ENCODE measurements at regions not wholly inside any gene's neighbourhood (a gene's known extent, or its start where the extent isn't known, plus 50 kb on each side); places are given as distances from the start of the nearest gene placed in this dataset.

DNA sequence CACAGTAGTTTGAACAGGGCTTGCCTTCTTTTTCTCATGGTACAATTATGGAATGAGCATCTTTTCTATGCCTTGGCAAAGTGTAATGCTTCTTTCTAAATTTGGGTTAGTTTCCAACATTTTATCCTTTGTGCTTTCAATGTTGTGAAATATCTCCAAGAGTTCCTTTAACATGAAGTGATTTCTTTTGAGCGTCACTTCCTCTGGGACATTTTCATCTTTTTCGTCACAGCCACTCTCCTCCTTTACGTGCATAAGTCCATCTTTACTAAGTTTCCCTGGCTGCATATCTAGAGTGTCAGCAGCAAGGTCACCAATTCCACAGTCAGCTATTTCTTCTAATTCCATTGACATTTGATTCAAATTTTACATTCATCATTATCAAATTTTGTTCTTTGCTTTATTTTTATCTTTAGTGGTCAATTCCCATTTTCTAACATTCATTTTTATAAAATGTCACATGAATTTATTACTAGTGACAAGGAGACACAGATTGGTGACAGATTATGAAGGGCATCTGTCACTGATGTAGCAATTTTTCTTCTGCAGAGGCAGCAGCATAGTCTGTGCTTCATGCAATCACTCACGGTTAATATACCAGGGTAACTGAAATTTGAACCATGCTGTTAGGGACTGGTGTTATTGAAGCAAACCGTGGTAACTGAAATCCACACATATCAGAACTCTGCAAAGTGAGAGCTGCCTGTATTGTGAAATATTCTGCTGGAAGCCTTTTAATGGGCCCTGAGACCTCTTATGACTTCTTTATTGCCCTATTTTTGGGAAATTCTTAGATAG, 126.5 kb upstream of the THBS1 start:
- Histone ChIP-seq H3K27me3 (replicated peaks; ENCODE audit: insufficient read depth) (no peaks in the 10 kb centered on the region), H3K36me3 (ENCODE audit: low read depth) (no peaks in the 10 kb centered on the region), H3K9me2 (ENCODE audit: insufficient read depth) (no peaks in the 10 kb centered on the region; the same call in 1 of the 2 replicates), H3K4me3 (no peak overlapping the region), H3F3A (ENCODE audit: insufficient read depth) (peaks cover 25% of the 10 kb centered on the region), H3K79me2 (ENCODE audit: insufficient read depth) (no peaks in the 10 kb centered on the region), H3K9ac (peak overlapping the region; percentile 27; the same call in 1 of the 2 replicates), H3K27ac (peak overlapping the region; percentile 65), H3K9me3 (ENCODE audit: low read depth) (no peaks in the 10 kb centered on the region), H2AFZ (peak overlapping the region; percentile 2; the same call in 1 of the 2 replicates), H4K20me1 (ENCODE audit: insufficient read depth) (no peaks in the 10 kb centered on the region), H3K4me2 (ENCODE audit: unreplicated experiment) (no peak overlapping the region), H3K4me1 (ENCODE audit: insufficient read depth) (peaks cover 22% of the 10 kb centered on the region)
- in situ Hi-C loops (cut with MboI), result no loop called here
- DNase-seq, result peak; percentile 71
- 19 to 21% methylated on average over 5 of the region's 5 CpGs for WGBS, 2 experiments (ENCODE audit: low coverage in 1 of 2, low lambda C conversion rate in 2 of 2, missing lambda C conversion rate in 2 of 2)
- no peak for TF ChIP-seq EZH2 (IDR thresholded peaks at IDR 0.05; ENCODE audit: insufficient read depth, poor library complexity, severe bottlenecking)
- no peak for TF ChIP-seq EZH2phosphoT487 (IDR thresholded peaks at IDR 0.05; ENCODE audit: insufficient read depth, low read depth)

DNA sequence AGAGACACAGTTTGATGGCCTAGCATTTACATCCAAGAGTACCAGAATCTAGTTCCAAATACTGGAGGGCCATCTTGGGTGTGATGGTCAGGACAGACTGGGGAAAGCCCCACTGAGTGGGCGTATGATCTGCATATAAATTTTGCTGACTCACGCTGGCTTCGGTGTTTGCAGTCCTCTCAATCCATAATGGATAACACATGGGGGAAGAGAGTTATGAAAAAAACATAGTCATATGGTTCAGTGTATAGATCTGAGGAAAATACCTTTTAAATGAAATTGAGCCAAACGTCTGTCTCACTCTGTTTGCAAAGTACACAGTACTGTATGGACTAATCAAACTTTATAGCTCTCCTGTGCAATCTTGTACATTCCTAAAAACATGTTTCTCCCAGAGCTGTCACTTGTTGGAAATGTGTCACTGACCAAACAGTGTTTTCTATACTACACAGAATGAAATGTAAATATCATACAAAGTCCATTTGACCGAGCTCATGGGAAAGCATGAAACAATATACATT, 125.3 kb upstream of the THBS1 start:
- WGBS, 2 experiments (ENCODE audit: low coverage in 1 of 2, low lambda C conversion rate in 2 of 2, missing lambda C conversion rate in 2 of 2), result 11 to 14% methylated on average over 5 of the region's 5 CpGs

DNA sequence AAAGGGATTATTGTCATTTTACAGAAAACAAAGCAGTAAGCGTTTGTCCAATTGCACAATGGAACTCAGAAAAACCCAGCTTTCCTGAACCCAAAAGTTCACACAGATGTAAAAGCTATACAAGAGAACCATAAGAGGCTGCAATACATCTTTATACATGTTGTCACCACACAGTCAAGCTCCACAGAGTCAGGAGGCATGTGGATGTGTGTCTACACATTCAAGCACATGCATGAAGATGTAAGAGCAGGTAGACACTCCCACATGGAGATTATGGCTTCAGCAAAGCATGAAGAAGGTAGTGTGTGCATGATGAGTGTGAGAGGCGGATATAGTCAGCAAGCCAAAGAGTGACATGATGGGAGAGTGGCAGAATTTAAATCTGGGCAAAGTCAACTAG, 124.7 kb upstream of the THBS1 start:
- H3K79me2 ChIP-seq (ENCODE audit: insufficient read depth), result no peaks in the 10 kb centered on the region
- H3K4me2 ChIP-seq (ENCODE audit: unreplicated experiment), result peak overlapping the region; percentile 43
- H3K9ac ChIP-seq, result 0 out of 2 replicates have a peak overlapping the region, but pooled peaks have one; percentile 4
- no peaks in the 10 kb centered on the region for H3K9me2 ChIP-seq (ENCODE audit: insufficient read depth)
- no peak overlapping the region for H3K4me3 ChIP-seq
- peaks cover 25% of the 10 kb centered on the region for H3F3A ChIP-seq (ENCODE audit: insufficient read depth)
- no peak overlapping the region for H2AFZ ChIP-seq
- no peaks in the 10 kb centered on the region for H3K27me3 ChIP-seq (replicated peaks; ENCODE audit: insufficient read depth)
- no peaks in the 10 kb centered on the region for H3K9me3 ChIP-seq (ENCODE audit: low read depth)
- 96% methylated on average over 2 of the region's 2 CpGs for WGBS, 2 experiments (ENCODE audit: low coverage in 1 of 2, low lambda C conversion rate in 2 of 2, missing lambda C conversion rate in 2 of 2)
- no peaks in the 10 kb centered on the region for H3K36me3 ChIP-seq (ENCODE audit: low read depth)
- TF ChIP-seq EZH2phosphoT487 (IDR thresholded peaks at IDR 0.05; ENCODE audit: insufficient read depth, low read depth), result no peak
- TF ChIP-seq EZH2 (IDR thresholded peaks at IDR 0.05; ENCODE audit: insufficient read depth, poor library complexity, severe bottlenecking), result no peak
- no peaks in the 10 kb centered on the region for H4K20me1 ChIP-seq (ENCODE audit: insufficient read depth)
- DNase-seq, result no peak
- in situ Hi-C loops (cut with MboI), result no loop called here
- peak overlapping the region; percentile 65; the same call in 1 of the 2 replicates for H3K27ac ChIP-seq
- H3K4me1 ChIP-seq (ENCODE audit: insufficient read depth), result peaks cover 27% of the 10 kb centered on the region

More for the DNA sequence above, 125.3 kb upstream of the THBS1 start:
- in situ Hi-C loops (cut with MboI), result no loop called here
- H3K9me3 ChIP-seq (ENCODE audit: low read depth), result no peaks in the 10 kb centered on the region
- no peak overlapping the region for H3K4me3 ChIP-seq
- 0 out of 2 replicates have a peak overlapping the region, but pooled peaks have one; percentile 4 for H3K9ac ChIP-seq
- no peak for TF ChIP-seq EZH2 (IDR thresholded peaks at IDR 0.05; ENCODE audit: insufficient read depth, poor library complexity, severe bottlenecking)
- TF ChIP-seq EZH2phosphoT487 (IDR thresholded peaks at IDR 0.05; ENCODE audit: insufficient read depth, low read depth), result no peak
- H3K27ac ChIP-seq, result peak overlapping the region; percentile 65
- H3K4me2 ChIP-seq (ENCODE audit: unreplicated experiment), result peak overlapping the region; percentile 43
- H4K20me1 ChIP-seq (ENCODE audit: insufficient read depth), result no peaks in the 10 kb centered on the region
- H3K9me2 ChIP-seq (ENCODE audit: insufficient read depth), result no peaks in the 10 kb centered on the region
- H3K27me3 ChIP-seq (replicated peaks; ENCODE audit: insufficient read depth), result no peaks in the 10 kb centered on the region
- H3F3A ChIP-seq (ENCODE audit: insufficient read depth), result peaks cover 25% of the 10 kb centered on the region
- peak; percentile 91 for DNase-seq
- no peaks in the 10 kb centered on the region for H3K79me2 ChIP-seq (ENCODE audit: insufficient read depth)
- no peaks in the 10 kb centered on the region for H3K36me3 ChIP-seq (ENCODE audit: low read depth)
- peaks cover 27% of the 10 kb centered on the region for H3K4me1 ChIP-seq (ENCODE audit: insufficient read depth)
- 0 out of 2 replicates have a peak overlapping the region, but pooled peaks have one; percentile 2 for H2AFZ ChIP-seq

DNA sequence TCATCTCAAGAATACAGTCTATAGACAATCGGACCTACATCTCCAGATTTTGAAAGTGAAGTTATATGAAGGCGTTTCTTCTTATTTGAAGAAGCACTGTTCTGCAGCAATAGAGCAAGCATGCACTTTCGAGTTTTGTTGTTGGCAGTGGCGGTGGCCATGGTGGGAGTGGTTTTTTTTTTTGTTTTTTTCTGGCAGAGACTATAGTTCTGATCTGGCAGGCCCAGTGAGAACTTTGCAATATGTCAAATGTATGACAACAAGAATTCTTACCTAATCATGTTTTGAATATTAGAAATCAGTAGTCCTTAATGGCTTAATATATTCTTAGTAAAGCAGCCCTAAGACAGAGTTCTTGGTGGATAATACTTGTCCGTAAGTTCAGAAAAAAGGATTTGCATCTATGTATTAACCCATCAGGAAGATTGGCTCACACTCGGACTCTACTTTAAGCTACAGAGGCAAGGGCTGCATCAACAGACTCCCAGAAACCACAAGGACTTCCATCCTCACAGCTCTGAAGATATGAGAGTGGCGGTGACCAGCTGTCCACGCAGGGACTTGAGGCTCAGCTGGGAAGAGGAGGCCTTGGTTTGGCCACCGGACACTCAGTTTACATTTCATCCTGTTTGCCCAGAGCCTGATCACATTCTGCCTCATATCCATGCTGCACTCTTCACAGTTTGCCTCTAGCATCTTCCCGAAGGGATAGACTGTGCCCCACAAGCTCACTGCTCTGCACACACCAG, 124.1 kb upstream of the THBS1 start:
- no peaks in the 10 kb centered on the region for H3K79me2 ChIP-seq (ENCODE audit: insufficient read depth)
- in situ Hi-C loops (cut with MboI), result no loop called here
- H4K20me1 ChIP-seq (ENCODE audit: insufficient read depth), result no peaks in the 10 kb centered on the region
- no peaks in the 10 kb centered on the region for H3K36me3 ChIP-seq (ENCODE audit: low read depth)
- no peak overlapping the region for H3K27ac ChIP-seq
- no peak overlapping the region for H2AFZ ChIP-seq
- H3F3A ChIP-seq (ENCODE audit: insufficient read depth), result peaks cover 28% of the 10 kb centered on the region
- H3K9me2 ChIP-seq (ENCODE audit: insufficient read depth), result no peaks in the 10 kb centered on the region
- no peak for TF ChIP-seq EZH2 (IDR thresholded peaks at IDR 0.05; ENCODE audit: insufficient read depth, poor library complexity, severe bottlenecking)
- TF ChIP-seq EZH2phosphoT487 (IDR thresholded peaks at IDR 0.05; ENCODE audit: insufficient read depth, low read depth), result no peak
- no peak overlapping the region for H3K4me2 ChIP-seq (ENCODE audit: unreplicated experiment)
- peaks cover 31% of the 10 kb centered on the region for H3K4me1 ChIP-seq (ENCODE audit: insufficient read depth)
- no peak overlapping the region for H3K4me3 ChIP-seq
- DNase-seq, result no peak
- no peaks in the 10 kb centered on the region for H3K27me3 ChIP-seq (replicated peaks; ENCODE audit: insufficient read depth)
- no peak overlapping the region for H3K9ac ChIP-seq
- no peaks in the 10 kb centered on the region for H3K9me3 ChIP-seq (ENCODE audit: low read depth)
- WGBS, 2 experiments (ENCODE audit: low coverage in 1 of 2, low lambda C conversion rate in 2 of 2, missing lambda C conversion rate in 2 of 2), result 79 to 82% methylated on average over 10 of the region's 10 CpGs
